HEK293 (cell line): ENCODE measurements at regions not wholly inside any gene's neighbourhood (a gene's known extent, or its start where the extent isn't known, plus 50 kb on each side); places are given as distances from the start of the nearest gene placed in this dataset.

Experiments used
- CTCF ChIA-PET: fragments of 350-600 bp; formaldehyde crosslinking; extraction: SDS; loops from one replicate; lab custom pipeline; 2021; ENCODE audit warnings: antibody characterized with exemption; lab: Yijun Ruan, JAX
- POLR2A ChIA-PET: fragments of 300-600 bp; formaldehyde crosslinking; extraction: SDS; loops from one replicate; lab custom pipeline; 2020; ENCODE audit warnings: antibody characterized with exemption, inconsistent platforms; lab: Yijun Ruan, JAX
- H3K27ac ChIP-seq: fragments of 200-500 bp; sonication (Bioruptor generic); 2 replicates; pipeline ENCODE4 v1.5.1; 2014; ENCODE audit warnings: low read depth, low read length, control low read depth, inconsistent platforms; ENCODE audit errors: extremely low read depth
- H3K36me3 ChIP-seq, 2 experiments: fragments of 200-500 bp in 1 of 2; sonication (Bioruptor generic) in 1 of 2; 1 replicate in 1 of 2; 2 replicates in 1 of 2; pipeline ENCODE4 v1.5.1; 2014 to 2017; ENCODE audit warnings: inconsistent platforms in 2 of 2, low read length in 2 of 2; ENCODE audit not compliant: control insufficient read depth in 2 of 2, insufficient read depth in 1 of 2
- H3K4me1 ChIP-seq: fragments of 200-500 bp; sonication (Bioruptor generic); 2 replicates; pipeline ENCODE4 v1.5.1; 2014; ENCODE audit warnings: mild to moderate bottlenecking, low read length, inconsistent platforms; ENCODE audit not compliant: control insufficient read depth, insufficient read depth
- H3K4me3 ChIP-seq: 2 replicates; pipeline ENCODE4 v1.5.1; 2011; ENCODE audit warnings: low read depth, mild to moderate bottlenecking, control low read depth, low read length, moderate library complexity
- H3K9me3 ChIP-seq: fragments of 200-500 bp; sonication (Bioruptor generic); 2 replicates; pipeline ENCODE4 v1.5.1; 2014; ENCODE audit warnings: low read depth, low read length, inconsistent platforms; ENCODE audit not compliant: control insufficient read depth, insufficient read depth
- FEZF1 ChIP-seq: fragments of 450-650 bp; formaldehyde crosslinking; IDR thresholded peaks from 2 replicates; pipeline ENCODE4 v1.5.1; 2016; ENCODE audit warnings: missing biosample characterization, missing genetic modification characterization
- KLF9 ChIP-seq: fragments of 450-650 bp; formaldehyde crosslinking; IDR thresholded peaks from 2 replicates; pipeline ENCODE4 v1.5.1; 2016; ENCODE audit warnings: missing biosample characterization, missing genetic modification characterization, low read depth
- RBAK ChIP-seq: fragments of 450-650 bp; formaldehyde crosslinking; IDR thresholded peaks from 2 replicates; pipeline ENCODE4 v1.5.1; 2016; ENCODE audit warnings: missing biosample characterization, missing genetic modification characterization
- WT1 ChIP-seq: fragments of 450-650 bp; formaldehyde crosslinking; IDR thresholded peaks from 2 replicates; pipeline ENCODE4 v1.5.1; 2016; ENCODE audit warnings: missing biosample characterization, missing genetic modification characterization
- ZBTB1 ChIP-seq: fragments of 450-650 bp; formaldehyde crosslinking; IDR thresholded peaks from 2 replicates; pipeline ENCODE4 v1.5.1; 2016; ENCODE audit warnings: missing biosample characterization, missing genetic modification characterization
- ZEB2 ChIP-seq: fragments of 450-650 bp; formaldehyde crosslinking; IDR thresholded peaks from 2 replicates; pipeline ENCODE4 v1.5.1; 2016; ENCODE audit warnings: missing biosample characterization, missing genetic modification characterization
- ZNF138 ChIP-seq: fragments of 450-650 bp; formaldehyde crosslinking; IDR thresholded peaks from 2 replicates; pipeline ENCODE4 v1.5.1; 2016; ENCODE audit warnings: missing biosample characterization, missing genetic modification characterization, borderline replicate concordance
- ZNF266 ChIP-seq: fragments of 450-650 bp; formaldehyde crosslinking; IDR thresholded peaks from 2 replicates; pipeline ENCODE4 v1.5.1; 2016; ENCODE audit warnings: missing biosample characterization, missing genetic modification characterization, low read depth
- ZNF350 ChIP-seq: fragments of 450-650 bp; formaldehyde crosslinking; IDR thresholded peaks from 2 replicates; pipeline ENCODE4 v1.5.0; 2017; ENCODE audit warnings: missing biosample characterization, mild to moderate bottlenecking, missing genetic modification characterization
- ZNF423 ChIP-seq: fragments of 450-650 bp; formaldehyde crosslinking; IDR thresholded peaks from 2 replicates; pipeline ENCODE4 v1.5.1; 2016; ENCODE audit warnings: missing biosample characterization, missing genetic modification characterization
- ZNF426 ChIP-seq: fragments of 450-650 bp; formaldehyde crosslinking; IDR thresholded peaks from 2 replicates; pipeline ENCODE4 v1.5.1; 2017; ENCODE audit warnings: missing biosample characterization, missing genetic modification characterization, mild to moderate bottlenecking, inconsistent platforms, moderate library complexity
- ZNF530 ChIP-seq: fragments of 450-650 bp; formaldehyde crosslinking; IDR thresholded peaks from 2 replicates; pipeline ENCODE4 v1.5.1; 2016; ENCODE audit warnings: low read depth, missing biosample characterization, missing genetic modification characterization
- ZNF654 ChIP-seq: fragments of 450-650 bp; formaldehyde crosslinking; IDR thresholded peaks from 2 replicates; pipeline ENCODE4 v1.5.1; 2016; ENCODE audit warnings: low read depth, missing biosample characterization, missing genetic modification characterization
- ZNF830 ChIP-seq: fragments of 450-650 bp; IDR thresholded peaks from 2 replicates; pipeline ENCODE4 v1.5.0; 2018; ENCODE audit warnings: missing biosample characterization, missing genetic modification characterization, low read depth, mild to moderate bottlenecking, moderate library complexity
- ZNF837 ChIP-seq: fragments of 450-650 bp; formaldehyde crosslinking; IDR thresholded peaks from 2 replicates; pipeline ENCODE4 v1.5.1; 2016; ENCODE audit warnings: missing biosample characterization, missing genetic modification characterization
- ZSCAN23 ChIP-seq: fragments of 450-650 bp; formaldehyde crosslinking; IDR thresholded peaks from 2 replicates; pipeline ENCODE4 v1.5.1; 2016; ENCODE audit warnings: missing biosample characterization, missing genetic modification characterization
- TF ChIP-seq, protein P1 (sequence below): fragments of 450-650 bp; formaldehyde crosslinking; IDR thresholded peaks from 2 replicates; pipeline ENCODE4 v1.5.1; 2016; ENCODE audit warnings: missing biosample characterization, missing genetic modification characterization
- TF ChIP-seq, protein P2 (sequence below): fragments of 450-650 bp; formaldehyde crosslinking; IDR thresholded peaks from 2 replicates; pipeline ENCODE4; 2016; ENCODE audit warnings: missing biosample characterization, missing genetic modification characterization
- TF ChIP-seq, protein P3 (sequence below): fragments of 450-650 bp; formaldehyde crosslinking; IDR thresholded peaks from 2 replicates; pipeline ENCODE4 v1.5.1; 2016; ENCODE audit warnings: missing biosample characterization, missing genetic modification characterization
- TF ChIP-seq, protein P4 (sequence below): fragments of 450-650 bp; formaldehyde crosslinking; IDR thresholded peaks from 2 replicates; pipeline ENCODE4 v1.5.1; 2016; ENCODE audit warnings: missing biosample characterization, missing genetic modification characterization, borderline replicate concordance
- TF ChIP-seq, protein P5 (sequence below): fragments of 450-650 bp; formaldehyde crosslinking; conservative IDR thresholded peaks from 2 replicates; pipeline ENCODE4 v1.5.1; 2016; ENCODE audit warnings: low read depth, missing biosample characterization, missing genetic modification characterization

DNA sequence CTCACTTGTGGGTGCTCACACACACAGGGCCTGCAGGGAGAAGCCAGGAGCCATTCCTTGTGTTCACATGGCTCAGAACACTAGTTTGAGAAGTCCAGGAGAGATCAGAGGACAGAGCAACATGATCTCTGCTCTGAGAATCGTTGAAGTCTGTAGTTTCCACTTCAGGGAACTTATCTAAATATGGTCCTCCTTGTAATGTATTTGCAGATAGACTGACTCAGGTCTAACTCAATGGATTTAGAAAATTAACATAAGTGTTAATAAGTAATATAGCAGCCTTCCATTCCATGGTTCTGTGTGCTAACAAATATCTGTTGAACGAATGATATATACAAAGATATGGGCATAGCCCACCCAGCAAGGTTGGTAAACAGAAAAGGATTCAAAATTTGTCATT is 119.8 kb upstream of the STARD13 start (continued):
- TF ChIP-seq KLF9 (tag by site-specific recombination) (no peak), ZNF350 (tag by site-specific recombination) (no peak), ZBTB1 (no peak), ZNF837 (tag by site-specific recombination) (no peak), RBAK (tag by site-specific recombination) (no peak), ZNF266 (no peak), WT1 (tag by site-specific recombination) (no peak)
- TF ChIP-seq, protein P1, sequence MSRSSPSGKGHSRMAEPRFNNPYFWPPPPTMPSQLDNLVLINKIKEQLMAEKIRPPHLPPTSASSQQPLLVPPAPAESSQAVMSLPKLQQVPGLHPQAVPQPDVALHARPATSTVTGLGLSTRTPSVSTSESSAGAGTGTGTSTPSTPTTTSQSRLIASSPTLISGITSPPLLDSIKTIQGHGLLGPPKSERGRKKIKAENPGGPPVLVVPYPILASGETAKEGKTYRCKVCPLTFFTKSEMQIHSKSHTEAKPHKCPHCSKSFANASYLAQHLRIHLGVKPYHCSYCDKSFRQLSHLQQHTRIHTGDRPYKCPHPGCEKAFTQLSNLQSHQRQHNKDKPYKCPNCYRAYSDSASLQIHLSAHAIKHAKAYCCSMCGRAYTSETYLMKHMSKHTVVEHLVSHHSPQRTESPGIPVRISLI (tag by site-specific recombination), result no peak

DNA sequence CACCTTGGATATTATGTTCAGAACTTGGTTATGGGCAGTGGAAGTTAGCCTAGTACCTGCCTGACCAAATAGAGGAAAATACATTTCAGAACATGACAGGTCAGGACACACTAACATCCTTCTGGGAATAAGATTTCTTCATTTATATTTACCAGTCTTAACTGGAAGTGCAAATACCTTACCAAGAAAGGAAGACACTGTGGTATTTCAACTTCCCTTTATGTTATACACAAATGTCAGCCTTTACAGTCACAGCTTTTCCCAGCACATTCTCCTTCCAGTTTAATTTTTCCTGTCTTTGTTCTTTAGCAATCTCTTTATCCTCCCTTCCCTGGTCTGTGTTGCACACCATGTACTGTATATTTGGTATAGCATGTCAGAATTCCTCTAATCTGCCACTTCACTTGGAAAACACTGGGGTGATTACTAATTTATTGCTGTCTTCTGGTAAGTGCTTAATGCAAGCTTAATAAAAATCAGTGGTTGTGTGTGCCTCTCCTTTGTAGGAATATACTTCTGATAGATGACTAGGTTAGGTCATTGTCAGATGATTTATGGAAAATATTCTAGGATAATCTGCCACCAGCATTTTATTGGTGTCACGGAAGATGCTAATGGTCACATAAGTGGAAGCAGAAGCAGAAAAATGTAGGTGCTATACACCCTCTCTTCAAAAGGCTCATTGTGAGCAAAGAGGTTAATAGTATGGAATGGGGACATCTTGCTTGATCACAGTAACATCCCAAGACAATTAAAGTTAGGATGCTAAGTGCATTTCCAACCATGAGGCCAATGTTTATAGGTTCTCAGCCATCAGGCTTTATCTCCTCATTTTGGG is 124.3 kb upstream of the STARD13 start:
- Histone ChIP-seq H3K27ac (no peak overlapping the region), H3K4me3 (no peak overlapping the region), H3K9me3 (no peaks in the 10 kb centered on the region), H3K4me1 (no peaks in the 10 kb centered on the region)
- CTCF ChIA-PET, result no interaction called here
- no peak for TF ChIP-seq ZNF530
- no peak for TF ChIP-seq ZNF830 (tag by site-specific recombination)
- TF ChIP-seq ZNF426 (tag by site-specific recombination), result no peak
- no peak for TF ChIP-seq ZNF423 (tag by site-specific recombination)
- TF ChIP-seq, protein P2, sequence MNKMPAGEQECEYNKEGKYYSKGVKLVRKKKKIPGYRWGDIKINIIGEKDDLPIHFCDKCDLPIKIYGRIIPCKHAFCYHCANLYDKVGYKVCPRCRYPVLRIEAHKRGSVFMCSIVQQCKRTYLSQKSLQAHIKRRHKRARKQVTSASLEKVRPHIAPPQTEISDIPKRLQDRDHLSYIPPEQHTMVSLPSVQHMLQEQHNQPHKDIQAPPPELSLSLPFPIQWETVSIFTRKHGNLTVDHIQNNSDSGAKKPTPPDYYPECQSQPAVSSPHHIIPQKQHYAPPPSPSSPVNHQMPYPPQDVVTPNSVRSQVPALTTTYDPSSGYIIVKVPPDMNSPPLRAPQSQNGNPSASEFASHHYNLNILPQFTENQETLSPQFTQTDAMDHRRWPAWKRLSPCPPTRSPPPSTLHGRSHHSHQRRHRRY (tag by site-specific recombination), result no peak
- TF ChIP-seq, protein P3, sequence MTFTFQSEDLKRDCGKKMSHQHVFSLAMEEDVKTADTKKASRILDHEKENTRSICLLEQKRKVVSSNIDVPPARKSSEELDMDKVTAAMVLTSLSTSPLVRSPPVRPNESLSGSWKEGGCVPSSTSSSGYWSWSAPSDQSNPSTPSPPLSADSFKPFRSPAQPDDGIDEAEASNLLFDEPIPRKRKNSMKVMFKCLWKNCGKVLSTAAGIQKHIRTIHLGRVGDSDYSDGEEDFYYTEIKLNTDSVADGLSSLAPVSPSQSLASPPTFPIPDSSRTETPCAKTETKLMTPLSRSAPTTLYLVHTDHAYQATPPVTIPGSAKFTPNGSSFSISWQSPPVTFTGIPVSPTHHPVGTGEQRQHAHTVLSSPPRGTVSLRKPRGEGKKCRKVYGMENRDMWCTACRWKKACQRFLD (tag by site-specific recombination), result no peak
- TF ChIP-seq ZEB2 (tag by site-specific recombination), result no peak
- TF ChIP-seq, protein P4, sequence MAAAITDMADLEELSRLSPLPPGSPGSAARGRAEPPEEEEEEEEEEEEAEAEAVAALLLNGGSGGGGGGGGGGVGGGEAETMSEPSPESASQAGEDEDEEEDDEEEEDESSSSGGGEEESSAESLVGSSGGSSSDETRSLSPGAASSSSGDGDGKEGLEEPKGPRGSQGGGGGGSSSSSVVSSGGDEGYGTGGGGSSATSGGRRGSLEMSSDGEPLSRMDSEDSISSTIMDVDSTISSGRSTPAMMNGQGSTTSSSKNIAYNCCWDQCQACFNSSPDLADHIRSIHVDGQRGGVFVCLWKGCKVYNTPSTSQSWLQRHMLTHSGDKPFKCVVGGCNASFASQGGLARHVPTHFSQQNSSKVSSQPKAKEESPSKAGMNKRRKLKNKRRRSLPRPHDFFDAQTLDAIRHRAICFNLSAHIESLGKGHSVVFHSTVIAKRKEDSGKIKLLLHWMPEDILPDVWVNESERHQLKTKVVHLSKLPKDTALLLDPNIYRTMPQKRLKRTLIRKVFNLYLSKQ, result no peak
- no peak for TF ChIP-seq ZSCAN23 (tag by site-specific recombination)
- TF ChIP-seq ZNF654 (tag by site-specific recombination), result no peak
- TF ChIP-seq, protein P5, sequence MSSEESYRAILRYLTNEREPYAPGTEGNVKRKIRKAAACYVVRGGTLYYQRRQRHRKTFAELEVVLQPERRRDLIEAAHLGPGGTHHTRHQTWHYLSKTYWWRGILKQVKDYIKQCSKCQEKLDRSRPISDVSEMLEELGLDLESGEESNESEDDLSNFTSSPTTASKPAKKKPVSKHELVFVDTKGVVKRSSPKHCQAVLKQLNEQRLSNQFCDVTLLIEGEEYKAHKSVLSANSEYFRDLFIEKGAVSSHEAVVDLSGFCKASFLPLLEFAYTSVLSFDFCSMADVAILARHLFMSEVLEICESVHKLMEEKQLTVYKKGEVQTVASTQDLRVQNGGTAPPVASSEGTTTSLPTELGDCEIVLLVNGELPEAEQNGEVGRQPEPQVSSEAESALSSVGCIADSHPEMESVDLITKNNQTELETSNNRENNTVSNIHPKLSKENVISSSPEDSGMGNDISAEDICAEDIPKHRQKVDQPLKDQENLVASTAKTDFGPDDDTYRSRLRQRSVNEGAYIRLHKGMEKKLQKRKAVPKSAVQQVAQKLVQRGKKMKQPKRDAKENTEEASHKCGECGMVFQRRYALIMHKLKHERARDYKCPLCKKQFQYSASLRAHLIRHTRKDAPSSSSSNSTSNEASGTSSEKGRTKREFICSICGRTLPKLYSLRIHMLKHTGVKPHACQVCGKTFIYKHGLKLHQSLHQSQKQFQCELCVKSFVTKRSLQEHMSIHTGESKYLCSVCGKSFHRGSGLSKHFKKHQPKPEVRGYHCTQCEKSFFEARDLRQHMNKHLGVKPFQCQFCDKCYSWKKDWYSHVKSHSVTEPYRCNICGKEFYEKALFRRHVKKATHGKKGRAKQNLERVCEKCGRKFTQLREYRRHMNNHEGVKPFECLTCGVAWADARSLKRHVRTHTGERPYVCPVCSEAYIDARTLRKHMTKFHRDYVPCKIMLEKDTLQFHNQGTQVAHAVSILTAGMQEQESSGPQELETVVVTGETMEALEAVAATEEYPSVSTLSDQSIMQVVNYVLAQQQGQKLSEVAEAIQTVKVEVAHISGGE (tag by site-specific recombination), result no peak
- no peak for TF ChIP-seq ZNF138 (tag by site-specific recombination)
- TF ChIP-seq FEZF1 (tag by site-specific recombination), result no peak
- TF ChIP-seq, all 188 proteins: peak for 0
- no peaks in the 10 kb centered on the region for H3K36me3 ChIP-seq
- POLR2A ChIA-PET, result no interaction called here
